BLaER1 treated with 17β-estradiol and CSF1 and Interleukin-3, amounts not matched to agents 10 nM and 100 nM (cell line): ENCODE measurements at regions not wholly inside any gene's neighbourhood (a gene's known extent, or its start where the extent isn't known, plus 50 kb on each side); places are given as distances from the start of the nearest gene placed in this dataset.

Source experiments
- H3K27ac ChIP-seq, 11 experiments: shearing (Covaris generic); formaldehyde crosslinking; 2 replicates each; pipeline ENCODE4 v1.8.1; 2022
- H3K27me3 ChIP-seq, 11 experiments: shearing (Covaris generic); formaldehyde crosslinking; 2 replicates each; pipeline ENCODE4 v1.8.1; 2022
- H3K36me3 ChIP-seq, 11 experiments: shearing (Covaris generic); formaldehyde crosslinking; 2 replicates each; pipeline ENCODE4 v1.8.1; 2022
- H3K4me1 ChIP-seq, 10 experiments: shearing (Covaris generic); formaldehyde crosslinking; 2 replicates each; pipeline ENCODE4 v1.8.1; 2022
- H3K4me2 ChIP-seq, 11 experiments: shearing (Covaris generic); formaldehyde crosslinking; 2 replicates each; pipeline ENCODE4 v1.8.1; 2022
- H3K4me3 ChIP-seq, 10 experiments: shearing (Covaris generic); formaldehyde crosslinking; 2 replicates each; pipeline ENCODE4 v1.8.1; 2022
- H3K9ac ChIP-seq, 11 experiments: shearing (Covaris generic); formaldehyde crosslinking; 2 replicates each; pipeline ENCODE4 v1.8.1; 2022
- H3K9me3 ChIP-seq, 11 experiments: shearing (Covaris generic); formaldehyde crosslinking; replicated peaks in 1 of 11; 2 replicates each; pipeline ENCODE4 v1.8.1; 2022
- H4K20me1 ChIP-seq, 11 experiments: shearing (Covaris generic); formaldehyde crosslinking; 2 replicates each; pipeline ENCODE4 v1.8.1; 2022
- Cebpa-rat ChIP-seq, 11 experiments: shearing (Covaris generic); IDR thresholded peaks; 2 replicates each; pipeline ENCODE4 v1.8.1; 2022

DNA sequence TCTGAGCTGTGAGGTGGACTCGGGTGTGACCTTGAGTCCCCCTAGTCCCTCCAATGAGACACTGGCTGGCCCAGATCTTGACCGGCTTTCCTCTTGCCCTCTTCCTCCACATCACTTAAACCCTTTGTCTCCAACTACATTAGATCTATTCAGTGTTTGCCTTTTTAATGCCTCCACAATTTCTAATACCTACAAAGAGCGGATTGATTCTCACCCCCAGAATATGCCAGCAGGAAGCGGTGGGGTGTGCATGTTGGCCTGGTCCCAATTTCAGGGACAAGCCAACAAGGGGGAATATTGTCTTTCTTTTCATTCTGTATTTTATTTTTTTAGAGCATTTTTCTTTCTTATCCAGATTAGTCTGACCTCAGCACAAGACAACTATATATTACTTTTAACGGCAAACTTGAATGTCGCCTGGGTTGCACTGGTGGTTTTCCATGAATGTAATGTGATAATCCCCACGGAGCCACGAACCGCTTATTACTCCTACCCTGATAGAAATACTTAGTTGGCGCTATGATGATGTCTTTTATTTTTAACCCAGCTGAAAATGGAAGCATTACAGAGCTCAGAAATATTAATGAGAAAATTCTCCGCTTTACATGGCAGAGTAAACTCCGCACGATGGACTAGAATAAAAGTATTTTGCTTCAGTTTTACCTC, 68.5 kb upstream of the MYO10 start:
- no peaks in the 10 kb centered on the region for H3K27me3 ChIP-seq
- H3K9ac ChIP-seq = no peak overlapping the region

DNA sequence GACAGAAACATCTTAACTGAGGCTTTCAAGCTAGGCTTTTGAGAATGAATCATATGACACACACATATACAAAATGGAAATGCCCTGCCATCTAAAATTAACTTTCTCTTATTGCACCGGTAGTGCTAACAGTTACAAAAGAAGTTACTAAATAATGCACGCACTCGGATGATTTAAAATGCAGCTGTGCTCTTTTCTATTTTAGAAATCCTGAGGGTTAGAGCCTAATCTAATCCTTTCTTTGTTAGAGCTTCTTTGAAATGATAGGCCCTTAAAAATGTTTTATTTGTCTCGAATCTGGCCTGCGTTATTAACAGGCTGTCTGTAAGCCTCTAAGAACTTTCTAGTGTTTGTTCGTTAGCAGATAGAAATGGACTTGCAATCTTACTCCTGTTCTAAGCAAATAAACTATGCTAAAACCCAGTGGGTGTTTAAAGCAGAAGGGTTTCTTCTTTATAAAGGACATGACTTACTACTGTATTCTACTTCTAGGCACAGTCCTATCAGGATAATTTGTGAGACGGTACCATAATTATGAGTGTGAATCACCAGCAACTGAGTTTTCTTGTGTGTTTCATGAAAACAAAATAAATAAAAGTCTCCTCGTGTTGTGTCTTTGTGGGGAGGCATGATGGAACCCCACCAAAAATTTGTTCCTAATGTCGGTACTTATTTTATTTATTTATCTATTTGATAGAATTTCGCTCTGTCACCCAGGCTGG, 69.2 kb upstream of the MYO10 start:
- H3K9ac ChIP-seq = no peak overlapping the region
- H3K27me3 ChIP-seq = no peaks in the 10 kb centered on the region
- H3K9me3 ChIP-seq = no peaks in the 10 kb centered on the region
- no peak for TF ChIP-seq Cebpa-rat (IDR thresholded peaks at IDR 0.05)
- peak overlapping the region in 1 of 11 experiments; percentile 17; a peak in 1 of 22 replicates for H3K4me2 ChIP-seq
- H3K4me3 ChIP-seq = no peak overlapping the region
- peaks cover 0 to 15% (median 3%) of the 10 kb centered on the region in 10 experiments; a peak in 5 of 20 replicates for H3K4me1 ChIP-seq
- no peaks in the 10 kb centered on the region for H3K36me3 ChIP-seq
- H4K20me1 ChIP-seq = no peaks in the 10 kb centered on the region
- H3K27ac ChIP-seq = no peak overlapping the region

More for the DNA sequence above, 68.5 kb upstream of the MYO10 start:
- Histone ChIP-seq H4K20me1 (no peaks in the 10 kb centered on the region), H3K4me1 (peaks cover 0 to 15% (median 3%) of the 10 kb centered on the region in 10 experiments; a peak in 5 of 20 replicates), H3K4me3 (no peak overlapping the region), H3K36me3 (no peaks in the 10 kb centered on the region), H3K9me3 (no peaks in the 10 kb centered on the region), H3K4me2 (peak overlapping the region in 2 of 11 experiments; percentile 17 to 30; a peak in 2 of 22 replicates), H3K27ac (no peak overlapping the region)
- TF ChIP-seq Cebpa-rat (IDR thresholded peaks at IDR 0.05) = no peak

DNA sequence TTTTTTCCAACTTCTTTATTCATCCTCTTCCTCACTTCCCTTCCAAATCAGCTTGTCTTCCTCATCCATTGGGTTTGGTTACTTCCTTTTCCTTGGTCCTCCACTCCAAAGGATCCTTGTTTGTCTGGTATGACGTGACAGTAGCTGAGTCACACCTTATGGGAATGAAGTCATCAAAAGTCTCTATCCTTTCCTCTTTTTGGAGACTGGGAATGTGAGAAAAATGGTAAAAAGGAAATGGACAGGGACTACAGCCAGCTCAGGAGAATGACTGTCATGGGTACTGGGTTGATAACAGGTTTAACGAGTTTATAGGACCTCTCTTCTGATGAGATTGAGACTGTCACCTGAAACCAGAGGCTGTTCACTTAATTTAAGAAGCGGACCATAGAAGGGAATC, 76.2 kb upstream of the MYO10 start:
- H3K4me2 ChIP-seq = no peak overlapping the region; a peak in 1 of 22 replicates
- no peaks in the 10 kb centered on the region for H3K36me3 ChIP-seq
- H4K20me1 ChIP-seq = no peaks in the 10 kb centered on the region
- no peaks in the 10 kb centered on the region; a peak in 1 of 20 replicates for H3K4me1 ChIP-seq
- H3K27me3 ChIP-seq = no peaks in the 10 kb centered on the region
- H3K9ac ChIP-seq = no peak overlapping the region
- no peak for TF ChIP-seq Cebpa-rat (IDR thresholded peaks at IDR 0.05)
- H3K4me3 ChIP-seq = no peak overlapping the region
- H3K27ac ChIP-seq = no peak overlapping the region
- H3K9me3 ChIP-seq = no peaks in the 10 kb centered on the region

DNA sequence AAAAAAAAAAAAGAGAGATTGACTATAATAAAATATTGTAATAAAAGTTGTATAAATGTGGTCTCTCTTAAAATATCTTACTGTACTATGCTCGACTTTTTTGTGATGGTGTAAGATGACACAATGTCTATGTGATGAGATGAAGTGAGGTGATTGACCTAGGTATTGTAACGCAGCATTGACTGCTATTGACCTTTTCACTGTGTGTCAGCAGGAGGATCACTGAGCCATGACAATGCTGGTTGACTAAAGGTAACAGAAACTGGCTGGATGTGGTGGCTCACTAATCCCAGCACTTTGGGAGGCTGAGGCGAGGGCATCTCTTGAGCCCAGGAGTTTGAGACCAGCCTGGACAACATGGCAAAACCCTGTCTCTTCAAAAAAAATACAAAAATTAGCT, 78.6 kb upstream of the MYO10 start:
- no peak overlapping the region for H3K9ac ChIP-seq
- no peaks in the 10 kb centered on the region for H3K36me3 ChIP-seq
- H4K20me1 ChIP-seq = no peaks in the 10 kb centered on the region
- no peaks in the 10 kb centered on the region for H3K27me3 ChIP-seq
- H3K9me3 ChIP-seq = peaks cover 0 to 5% (median 0%) of the 10 kb centered on the region in 11 experiments; a peak in 3 of 22 replicates
- no peaks in the 10 kb centered on the region; a peak in 1 of 20 replicates for H3K4me1 ChIP-seq
- no peak overlapping the region for H3K4me3 ChIP-seq
- TF ChIP-seq Cebpa-rat (IDR thresholded peaks at IDR 0.05) = no peak
- no peak overlapping the region for H3K27ac ChIP-seq
- H3K4me2 ChIP-seq = no peak overlapping the region

DNA sequence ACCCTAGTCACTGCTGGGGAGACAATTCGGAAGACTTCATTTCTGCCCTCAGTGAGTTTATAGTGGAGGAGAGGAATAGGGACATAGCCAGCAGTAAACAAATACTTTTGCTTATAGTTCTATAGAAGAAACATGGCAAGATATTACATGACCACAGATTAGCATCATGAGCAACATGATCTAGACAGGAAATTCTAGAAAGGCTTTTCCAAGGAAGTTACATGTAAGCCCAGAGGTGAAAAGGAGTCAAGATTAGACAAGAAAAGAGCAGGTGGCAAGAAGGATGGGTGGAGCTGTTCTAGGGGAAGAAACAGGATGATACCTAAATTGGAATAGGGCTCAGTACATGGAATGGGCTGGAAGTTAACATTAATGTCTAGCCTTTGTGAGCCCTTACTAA, 82.8 kb upstream of the MYO10 start:
- H3K9ac ChIP-seq = no peak overlapping the region
- no peak for TF ChIP-seq Cebpa-rat (IDR thresholded peaks at IDR 0.05)
- no peaks in the 10 kb centered on the region for H3K27me3 ChIP-seq
- peaks cover 0 to 6% (median 0%) of the 10 kb centered on the region in 11 experiments; a peak in 3 of 22 replicates for H3K9me3 ChIP-seq
- H4K20me1 ChIP-seq = no peaks in the 10 kb centered on the region
- H3K27ac ChIP-seq = no peak overlapping the region
- peaks cover 20 to 29% (median 25%) of the 10 kb centered on the region in 10 experiments for H3K4me1 ChIP-seq
- no peak overlapping the region for H3K4me2 ChIP-seq
- no peaks in the 10 kb centered on the region for H3K36me3 ChIP-seq
- no peak overlapping the region for H3K4me3 ChIP-seq

DNA sequence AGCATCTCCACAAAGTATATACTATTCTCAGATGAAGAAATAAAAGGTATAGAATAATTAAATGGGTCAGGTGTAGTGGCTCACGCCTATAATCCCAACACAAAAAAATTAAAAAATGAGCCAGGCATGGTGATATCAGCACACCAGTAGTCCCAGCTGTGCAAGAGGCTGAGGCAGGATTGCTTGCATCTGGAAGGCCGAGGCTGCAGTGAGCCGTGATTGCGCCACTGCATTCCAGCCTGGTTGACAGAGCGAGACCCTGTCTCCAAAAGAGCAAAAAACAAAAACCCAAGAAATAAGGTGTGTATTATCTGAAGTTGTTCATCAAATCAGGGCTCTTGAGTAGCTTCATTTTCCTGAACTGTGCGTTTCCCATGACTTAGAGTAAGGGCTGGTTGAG, 83.2 kb upstream of the MYO10 start:
- Histone ChIP-seq H3K9ac (no peak overlapping the region), H3K4me1 (peaks cover 20 to 29% (median 25%) of the 10 kb centered on the region in 10 experiments), H4K20me1 (no peaks in the 10 kb centered on the region), H3K27ac (no peak overlapping the region), H3K4me3 (no peak overlapping the region), H3K4me2 (no peak overlapping the region), H3K27me3 (no peaks in the 10 kb centered on the region), H3K9me3 (peaks cover 0 to 6% (median 0%) of the 10 kb centered on the region in 11 experiments; a peak in 3 of 22 replicates), H3K36me3 (no peaks in the 10 kb centered on the region)
- no peak for TF ChIP-seq Cebpa-rat (IDR thresholded peaks at IDR 0.05)

DNA sequence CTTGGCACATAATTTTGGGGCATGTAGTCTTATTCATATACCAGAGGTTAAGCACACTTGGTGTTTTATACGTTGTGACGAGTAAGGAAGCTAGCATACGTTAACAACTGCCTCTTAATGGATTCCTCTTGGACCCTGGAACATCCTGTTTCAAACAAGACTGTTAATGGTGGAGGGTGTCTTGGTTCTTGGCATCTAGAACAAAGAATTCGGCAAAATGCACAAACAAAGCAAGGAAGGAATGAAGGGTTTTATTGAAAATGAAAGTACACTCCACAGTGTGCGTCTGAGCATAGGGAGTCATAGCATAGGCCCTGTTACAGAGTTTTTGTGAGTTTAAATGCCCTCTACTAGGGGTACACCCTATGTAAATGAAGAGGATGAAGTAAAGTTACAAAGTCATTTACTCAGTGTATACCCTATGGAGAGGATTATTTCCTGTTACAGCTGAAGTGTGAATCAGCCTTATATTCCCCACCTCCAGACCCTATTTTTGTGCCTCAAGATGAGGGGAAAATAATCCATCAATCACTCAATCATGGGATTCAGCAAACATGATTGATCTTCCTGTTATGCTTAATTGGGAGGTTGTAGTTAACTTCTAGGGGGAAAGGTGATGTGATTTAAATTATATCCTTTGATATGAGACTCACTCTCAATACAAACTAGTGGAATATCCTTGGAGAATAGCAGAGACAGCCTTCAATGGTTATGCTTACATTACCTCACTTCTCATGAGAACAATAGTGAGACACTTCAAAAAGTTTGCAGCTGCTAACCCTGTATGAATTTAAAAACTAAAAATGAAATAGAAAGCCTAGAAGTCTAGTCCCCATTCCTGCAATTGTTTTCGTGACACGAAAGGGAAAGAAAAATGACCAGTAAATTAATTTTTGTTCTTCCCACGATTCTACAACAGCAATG, 84.9 kb upstream of the MYO10 start:
- no peaks in the 10 kb centered on the region for H3K27me3 ChIP-seq
- no peaks in the 10 kb centered on the region for H3K36me3 ChIP-seq
- H3K9ac ChIP-seq = no peak overlapping the region
- H3K4me1 ChIP-seq = peaks cover 20 to 37% (median 25%) of the 10 kb centered on the region in 10 experiments
- TF ChIP-seq Cebpa-rat (IDR thresholded peaks at IDR 0.05) = no peak
- no peak overlapping the region for H3K4me3 ChIP-seq
- H3K4me2 ChIP-seq = peak overlapping the region in 10 of 11 experiments; percentile 10 to 61 (median 31); a peak in 16 of 22 replicates
- peaks cover 0 to 6% (median 0%) of the 10 kb centered on the region in 11 experiments; a peak in 3 of 22 replicates for H3K9me3 ChIP-seq
- H3K27ac ChIP-seq = peak overlapping the region in 3 of 11 experiments; percentile 1 to 31 (median 20); a peak in 3 of 22 replicates
- H4K20me1 ChIP-seq = no peaks in the 10 kb centered on the region

DNA sequence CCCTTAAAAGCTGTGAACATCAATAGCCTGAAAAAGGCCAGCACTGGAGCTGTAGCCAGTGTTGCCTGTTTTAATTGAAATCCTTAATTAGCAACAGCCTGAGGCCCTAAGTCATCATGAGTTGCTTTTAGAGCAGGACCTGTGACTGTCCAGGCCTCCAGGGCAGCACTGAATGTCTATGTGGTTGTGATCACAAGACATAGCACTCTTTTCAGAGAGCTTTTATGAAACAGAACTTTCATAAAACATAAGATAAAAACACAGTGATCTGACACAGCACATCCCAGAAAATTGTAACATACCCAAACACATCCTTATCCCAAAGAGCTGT, 85.5 kb upstream of the MYO10 start:
- H3K27ac ChIP-seq = peak overlapping the region in 2 of 11 experiments; percentile 20 to 31; a peak in 4 of 22 replicates
- H3K4me3 ChIP-seq = no peak overlapping the region
- TF ChIP-seq Cebpa-rat (IDR thresholded peaks at IDR 0.05) = no peak
- peak overlapping the region in 9 of 11 experiments; percentile 1 to 50 (median 24); a peak in 12 of 22 replicates for H3K4me2 ChIP-seq
- H3K9me3 ChIP-seq = peaks cover 0 to 6% (median 0%) of the 10 kb centered on the region in 11 experiments; a peak in 3 of 22 replicates
- H3K36me3 ChIP-seq = no peaks in the 10 kb centered on the region
- H3K4me1 ChIP-seq = peaks cover 20 to 37% (median 25%) of the 10 kb centered on the region in 10 experiments
- no peak overlapping the region for H3K9ac ChIP-seq
- no peaks in the 10 kb centered on the region for H3K27me3 ChIP-seq
- no peaks in the 10 kb centered on the region for H4K20me1 ChIP-seq
